ENCODE measurements at regions not wholly inside any gene's neighbourhood (a gene's known extent, or its start where the extent isn't known, plus 50 kb on each side); places are given as distances from the start of the nearest gene placed in this dataset.
"Not testable (repeated sequence)": the region's sequence is repeated elsewhere in the genome, so short reads cannot be mapped to it uniquely, and the experiment has no call there.

DNA sequence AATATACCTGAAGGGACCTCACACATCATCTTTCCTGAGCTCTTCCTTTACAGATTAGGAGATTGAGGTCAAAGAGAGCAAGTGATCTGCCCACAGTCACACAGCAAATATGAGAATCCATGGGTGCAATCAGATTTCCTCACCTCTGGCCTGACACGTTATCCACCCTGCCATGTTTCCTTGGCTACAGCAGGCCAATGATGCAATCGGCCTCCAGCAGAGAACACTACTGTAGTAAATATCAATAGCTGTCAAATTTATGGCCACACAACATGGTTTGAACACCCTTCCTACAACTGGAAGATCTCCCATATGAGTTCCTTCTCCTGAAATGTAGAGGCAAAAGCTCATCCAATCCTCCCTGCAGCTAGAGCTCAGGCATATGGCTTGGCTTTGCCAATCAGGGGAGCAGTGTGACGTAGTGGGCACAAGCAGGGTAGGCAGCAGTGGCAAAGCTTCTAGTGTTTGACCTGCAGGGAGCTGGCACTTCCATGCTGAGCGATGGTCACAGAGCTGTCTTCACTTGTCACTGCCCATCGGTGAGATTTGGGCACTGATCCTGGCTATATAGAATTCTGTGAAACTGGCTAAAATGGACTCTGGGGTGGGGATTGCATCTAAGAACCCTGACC is 271.3 kb downstream of the TJP1 start:
- no peak for DNase-seq

DNA sequence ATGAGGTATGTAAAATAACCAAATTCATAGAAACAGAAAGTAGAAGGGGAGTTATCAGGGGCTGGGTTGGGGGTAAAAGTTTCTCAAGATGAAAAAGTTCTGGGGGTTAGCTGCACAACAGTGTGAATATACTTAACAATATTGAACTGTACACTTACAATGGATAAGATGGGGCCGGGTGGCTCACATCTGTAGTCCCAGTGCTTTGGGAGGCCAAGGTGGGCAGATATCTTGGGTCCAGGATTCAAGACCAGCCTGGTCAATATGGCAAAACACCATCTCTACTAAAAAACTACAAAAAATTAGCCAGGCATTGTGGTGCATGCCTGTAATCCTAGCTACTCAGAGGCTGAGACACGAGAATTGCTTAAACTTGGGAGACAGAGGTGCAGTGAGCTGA is 274.3 kb downstream of the TJP1 start:
- no peak for DNase-seq

GRCh38 chr15:29544513-29545128 is 275.0 kb upstream of the NSMCE3 start:
- DNase-seq = no peak

GRCh38 chr15:29542994-29543393 is 273.4 kb upstream of the NSMCE3 start:
- DNase-seq = no peak

DNA sequence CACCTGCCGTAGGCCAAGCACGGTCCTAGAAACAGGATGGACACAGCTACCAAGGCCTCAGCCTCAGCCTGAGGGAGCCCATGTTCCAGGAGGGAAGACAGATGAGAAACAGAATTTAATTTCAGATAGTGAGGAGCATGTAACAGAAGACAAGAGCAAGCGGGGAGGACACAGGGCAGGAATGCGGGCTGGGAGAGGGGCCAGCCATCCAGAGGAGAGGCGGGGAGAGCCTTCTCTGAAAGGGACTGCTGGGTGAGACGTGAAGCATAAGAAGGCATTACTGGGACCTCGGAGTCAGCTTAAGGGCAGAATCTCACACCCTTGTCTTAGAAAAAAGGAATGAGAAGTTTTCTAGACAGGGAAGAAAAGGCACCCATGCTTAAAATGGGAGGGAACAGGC is 271.7 kb upstream of the NSMCE3 start:
- DNase-seq = no peak

GRCh38 chr15:29540479-29540878 is 270.9 kb upstream of the NSMCE3 start:
- no peak for DNase-seq

DNA sequence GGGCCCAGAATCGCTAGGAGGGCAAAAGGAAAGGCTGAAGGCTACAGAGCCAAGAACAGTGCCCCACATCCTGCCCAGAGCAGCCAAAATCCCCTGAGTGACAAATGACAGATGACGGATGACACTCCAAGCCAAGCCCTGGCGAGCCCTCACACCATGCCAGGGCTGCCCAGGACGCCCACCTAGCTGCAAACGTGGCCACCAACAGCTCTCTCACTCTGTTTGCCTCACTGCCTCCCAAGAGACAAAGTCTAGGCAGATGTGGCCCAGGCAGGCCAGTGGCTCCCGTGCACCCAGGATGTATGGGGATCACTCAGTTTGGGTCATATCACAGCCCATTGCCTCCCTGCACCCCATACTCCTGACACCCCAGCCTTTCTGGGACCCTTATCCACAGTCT is 270.1 kb upstream of the NSMCE3 start:
- DNase-seq = no peak

DNA sequence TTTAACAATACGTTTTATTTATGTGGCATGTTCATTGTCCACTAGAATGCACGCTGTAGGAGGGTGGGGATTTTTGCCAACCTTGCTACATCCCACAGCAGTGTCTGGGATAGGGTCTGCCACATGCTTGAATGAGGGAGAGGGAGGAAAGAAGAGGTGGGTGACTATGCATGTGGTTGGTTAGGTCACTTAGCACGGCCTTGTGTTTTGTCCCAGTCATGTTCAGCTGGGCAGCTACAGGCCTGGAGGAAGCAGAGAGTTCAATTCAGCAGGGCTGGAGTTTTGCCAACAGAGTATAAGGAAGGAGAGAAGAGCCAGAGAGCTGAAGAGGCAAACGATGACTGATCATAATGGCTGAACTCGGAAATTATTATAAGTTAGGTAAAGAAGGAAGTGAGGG is 268.4 kb upstream of the NSMCE3 start:
- no peak for DNase-seq

DNA sequence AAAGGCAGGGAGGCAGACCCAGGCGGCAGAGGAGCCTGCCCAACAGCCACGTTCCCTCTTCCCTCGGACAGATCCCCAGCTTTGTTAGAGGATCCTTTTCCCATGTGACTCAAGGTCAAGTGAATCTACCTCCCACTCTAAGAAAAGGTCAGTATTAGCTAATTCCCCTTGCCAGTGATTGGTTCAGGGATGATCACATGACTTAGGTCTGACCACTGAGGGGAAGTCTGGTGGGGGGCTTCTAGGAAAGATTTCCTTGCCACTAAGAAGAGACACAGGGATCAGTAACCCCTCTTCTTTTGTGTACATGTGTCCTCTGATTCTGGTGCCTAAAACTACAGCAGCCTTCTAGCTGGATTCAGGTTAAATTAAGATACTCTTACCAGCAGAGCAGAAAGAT is 266.3 kb upstream of the NSMCE3 start:
- DNase-seq = no peak

DNA sequence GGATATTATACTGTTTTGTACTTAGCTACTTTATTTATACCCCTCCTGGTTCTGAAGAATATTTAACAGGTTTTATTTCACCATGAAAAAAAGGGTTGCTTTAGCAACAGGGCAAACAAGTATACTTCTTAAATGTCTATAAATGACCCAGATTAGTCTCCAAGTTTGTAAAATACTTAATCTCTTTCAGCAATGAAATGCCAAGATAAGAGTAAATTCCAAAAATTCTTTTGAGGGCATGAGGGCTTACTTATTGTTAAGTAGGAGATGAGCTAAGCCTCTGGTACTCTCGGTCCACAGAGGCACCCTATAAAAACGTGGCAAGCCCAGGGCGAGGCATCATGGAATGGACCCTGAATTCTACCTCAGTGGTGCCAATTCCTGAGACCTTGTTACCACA is 264.8 kb upstream of the NSMCE3 start:
- DNase-seq = no peak

- no peak for DNase-seq
Measured at GRCh38 chr15:29533647-29534046, 264.0 kb upstream of the NSMCE3 start.

- no peak for DNase-seq
Measured at GRCh38 chr15:29532296-29532695, 262.7 kb upstream of the NSMCE3 start.

DNA sequence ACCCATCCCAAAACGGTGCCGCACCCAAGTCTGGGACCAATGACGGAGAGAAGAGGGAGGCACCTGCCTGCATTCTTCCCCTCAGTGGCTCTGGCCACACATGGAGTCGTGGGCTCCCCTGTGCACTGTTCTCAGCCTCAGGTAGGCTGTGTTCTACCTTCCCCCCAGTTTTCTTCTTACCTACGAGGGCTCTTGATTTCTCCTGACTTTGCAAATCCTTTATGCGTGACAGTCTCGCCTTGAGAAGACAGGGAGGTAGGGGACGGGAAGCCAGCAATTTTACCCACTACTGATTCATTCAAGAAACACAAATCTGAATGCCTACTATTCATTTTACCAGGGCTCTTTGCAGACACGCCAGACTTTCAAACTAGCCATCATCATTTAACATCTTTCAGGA is 261.3 kb upstream of the NSMCE3 start:
- DNase-seq = no peak

- DNase-seq = no peak
Measured at GRCh38 chr15:29529043-29529442, 259.4 kb upstream of the NSMCE3 start.

- DNase-seq = no peak
Measured at GRCh38 chr15:29528276-29528675, 258.7 kb upstream of the NSMCE3 start.

DNA sequence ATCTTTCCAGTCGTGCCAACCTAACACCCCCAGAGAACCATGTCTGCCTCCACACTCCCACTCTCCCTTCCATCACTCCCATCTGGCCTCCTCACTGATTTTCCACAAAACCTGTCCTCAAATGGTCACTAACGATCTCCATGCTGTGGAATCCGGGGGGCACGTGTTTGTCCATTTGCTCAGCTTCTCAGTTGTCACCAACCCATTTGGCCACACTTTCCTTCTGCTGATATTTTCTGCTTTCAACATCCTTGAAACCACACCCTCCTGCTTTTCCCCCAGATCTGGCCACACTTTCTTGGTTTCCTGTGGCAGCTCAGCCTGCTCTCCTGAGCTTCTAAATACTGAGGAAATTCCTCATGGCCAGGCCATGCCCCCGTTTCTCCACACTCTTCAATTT is 257.2 kb upstream of the NSMCE3 start:
- DNase-seq = no peak

DNA sequence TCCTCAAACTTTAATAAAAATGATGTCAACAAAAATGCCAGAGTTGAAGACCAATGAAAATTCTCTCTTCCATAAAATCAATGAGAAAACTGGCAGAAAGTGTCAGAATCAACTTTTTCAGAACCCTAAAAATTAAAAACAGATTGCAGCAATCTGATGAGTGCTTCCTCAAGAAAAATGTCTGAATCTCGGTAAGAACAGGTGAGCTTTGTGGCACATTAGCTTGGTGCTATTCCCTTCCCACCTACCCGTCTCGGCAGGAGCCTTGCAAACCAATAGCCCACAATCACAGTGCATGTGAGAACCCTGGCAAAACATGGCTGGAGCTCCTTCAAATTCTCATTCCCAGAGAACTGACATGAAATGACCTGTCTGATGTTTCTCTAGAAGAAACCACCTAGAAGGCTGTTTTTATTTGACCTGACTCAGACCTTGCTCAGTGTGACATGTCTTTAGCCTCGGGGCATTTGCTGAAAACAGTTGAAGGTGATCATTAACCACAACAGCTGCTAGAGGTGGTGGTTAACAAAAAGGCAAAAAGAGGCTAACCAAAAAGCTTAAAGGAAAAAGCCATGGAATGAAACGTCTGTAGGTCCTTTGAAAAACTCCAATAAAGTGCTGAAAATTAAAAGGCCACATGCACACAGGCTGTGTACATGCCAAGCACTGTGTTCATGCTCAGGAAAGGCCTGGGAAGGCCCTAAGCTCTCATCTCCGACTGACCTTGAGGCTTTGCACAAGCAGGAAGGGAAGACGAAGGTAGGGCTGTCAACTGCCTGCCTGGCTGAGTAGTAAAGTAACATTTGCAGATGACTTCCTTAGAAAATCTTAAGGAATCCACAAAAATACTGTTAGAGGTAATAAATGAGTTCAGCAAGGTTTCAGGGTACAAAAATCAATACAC is 253.0 kb upstream of the NSMCE3 start:
- DNase-seq = no peak

- DNase-seq = no peak
Measured at GRCh38 chr15:29518442-29518841, 248.8 kb upstream of the NSMCE3 start.

DNA sequence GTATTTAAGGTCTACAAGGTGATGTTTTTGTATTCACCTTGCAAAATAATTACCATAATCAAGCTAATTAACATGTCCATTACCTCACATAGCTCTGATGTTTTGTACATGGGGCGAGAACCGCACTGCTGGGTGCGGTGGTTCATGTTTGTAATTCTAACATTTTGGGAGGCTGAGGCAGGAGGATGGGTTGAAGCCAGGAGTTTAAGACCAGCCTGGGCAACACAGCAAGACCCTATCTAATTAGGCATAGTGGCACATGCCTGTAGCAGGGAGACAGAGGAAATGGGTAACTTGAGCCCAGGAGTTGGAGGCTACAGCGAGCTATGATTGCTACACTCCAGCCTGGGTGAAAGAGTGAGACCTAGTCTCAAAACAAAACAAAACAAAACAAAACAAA is 248.2 kb upstream of the NSMCE3 start:
- DNase-seq = no peak

GRCh38 chr15:29516929-29517328 is 247.3 kb upstream of the NSMCE3 start:
- no peak for DNase-seq

DNA sequence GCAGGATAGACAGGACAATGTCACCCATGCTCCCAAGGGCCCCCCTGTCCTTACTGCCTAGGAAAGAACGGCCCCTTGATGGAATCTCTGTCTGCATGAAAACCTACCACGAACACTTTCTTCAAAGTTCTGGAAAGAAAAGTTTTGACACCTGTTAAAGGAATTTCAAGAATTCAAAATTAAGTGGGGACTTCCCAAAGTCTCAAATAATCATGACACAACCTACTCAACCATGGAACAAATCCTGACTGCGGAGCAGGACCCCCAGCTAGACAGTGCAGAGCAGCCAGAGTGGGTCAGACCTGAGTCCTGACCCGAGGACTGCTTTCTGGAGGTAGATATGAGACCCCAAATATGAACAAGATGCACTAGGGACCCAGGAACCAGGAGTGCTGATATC is 245.3 kb upstream of the NSMCE3 start:
- no peak for DNase-seq

DNA sequence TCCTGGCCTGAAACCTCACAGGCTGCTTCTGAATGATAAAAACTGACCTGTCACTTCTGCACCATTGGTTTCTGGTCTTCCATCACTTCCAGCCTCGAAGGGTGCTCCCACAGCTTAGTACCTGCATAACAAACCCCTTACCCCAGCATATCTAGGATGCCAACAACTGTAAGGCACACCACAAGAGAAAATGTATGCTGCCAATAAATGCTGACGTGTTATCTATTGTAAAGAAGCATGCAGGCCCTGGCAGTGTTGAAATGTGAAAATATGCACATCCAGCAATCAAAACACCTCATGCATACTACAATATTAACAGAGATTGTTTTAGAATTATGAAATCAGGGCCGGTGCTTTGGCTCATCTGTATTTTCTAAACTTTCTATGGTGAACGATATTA is 242.0 kb upstream of the NSMCE3 start:
- DNase-seq = no peak

- not testable (repeated sequence) for DNase-seq
Measured at GRCh38 chr15:29505535-29505934, 235.9 kb upstream of the NSMCE3 start.

Measured in EL (cell line).